Fibroblast of lung (primary cell): ENCODE measurements at regions not wholly inside any gene's neighbourhood (a gene's known extent, or its start where the extent isn't known, plus 50 kb on each side); places are given as distances from the start of the nearest gene placed in this dataset.

Experiments
- CTCF ChIP-seq, 2 donors: IDR thresholded peaks in 1 of 2; conservative IDR thresholded peaks in 1 of 2; 1 replicate in 1 of 2; 2 replicates in 1 of 2; pipeline ENCODE4 v1.5.1; 2011 to 2012; ENCODE audit warnings: low read length in 2 of 2, control low read depth in 1 of 2, inconsistent platforms in 1 of 2, low read depth in 1 of 2, mild to moderate bottlenecking in 1 of 2
- EZH2 ChIP-seq: IDR thresholded peaks from 2 replicates; pipeline ENCODE4 v1.5.1; 2012; ENCODE audit warnings: low read length, control low read depth, mild to moderate bottlenecking; ENCODE audit errors: missing control alignments

- TF ChIP-seq CTCF (conservative IDR thresholded peaks at IDR 0.05 in 1 of 2, IDR thresholded peaks at IDR 0.05 in 1 of 2; ENCODE audit: low read depth in 1 of 2, low read length in 2 of 2) (no peak), EZH2 (no peak)
Observed at GRCh38 chr2:176490061-176490861, 221.0 kb downstream of the MTX2 start.
